Memory B cell (primary cell): ENCODE measurements at regions not wholly inside any gene's neighbourhood (a gene's known extent, or its start where the extent isn't known, plus 50 kb on each side); places are given as distances from the start of the nearest gene placed in this dataset.
"Not testable (repeated sequence)": the region's sequence is repeated elsewhere in the genome, so short reads cannot be mapped to it uniquely, and the experiment has no call there.

ENCODE experiments used
- ATAC-seq: fragments of 150-1000 bp; cut with Tn5 transposase; 2 replicates; pipeline ENCODE4 v1.10.0; 2021; ENCODE audit warnings: low read depth, mild to moderate bottlenecking, moderate library complexity
- DNase-seq, 2 donors: peaks; one replicate each; pipeline ENCODE4 v3.0.0; 2022; ENCODE audit warnings: low spot score in 2 of 2
- H3K27ac Mint-ChIP-seq: one replicate; pipeline ENCODE4 v1.8.0; 2022; ENCODE audit warnings: mild to moderate bottlenecking, moderate library complexity, mixed read lengths
- H3K27me3 Mint-ChIP-seq: one replicate; pipeline ENCODE4 v1.8.0; 2022; ENCODE audit warnings: mixed read lengths
- H3K36me3 Mint-ChIP-seq: one replicate; pipeline ENCODE4 v1.8.0; 2022; ENCODE audit warnings: mild to moderate bottlenecking, mixed read lengths
- H3K4me1 Mint-ChIP-seq: one replicate; pipeline ENCODE4 v1.8.0; 2022; ENCODE audit warnings: mixed read lengths
- H3K4me3 Mint-ChIP-seq: one replicate; pipeline ENCODE4 v1.8.0; 2022; ENCODE audit warnings: mild to moderate bottlenecking, moderate library complexity, mixed read lengths
- H3K9me3 Mint-ChIP-seq: one replicate; pipeline ENCODE4 v1.8.0; 2022; ENCODE audit warnings: mixed read lengths

GRCh38 chr12:75760573-75761294, 249.3 kb upstream of the KRR1 start:
- Mint-ChIP-seq H3K4me3 (no peak overlapping the region), H3K9me3 (no peaks in the 10 kb centered on the region), H3K27me3 (peaks cover 4% of the 10 kb centered on the region), H3K4me1 (peaks cover 3% of the 10 kb centered on the region), H3K27ac (no peak overlapping the region), H3K36me3 (no peaks in the 10 kb centered on the region)
- DNase-seq: no peak
- ATAC-seq: no peak

DNA sequence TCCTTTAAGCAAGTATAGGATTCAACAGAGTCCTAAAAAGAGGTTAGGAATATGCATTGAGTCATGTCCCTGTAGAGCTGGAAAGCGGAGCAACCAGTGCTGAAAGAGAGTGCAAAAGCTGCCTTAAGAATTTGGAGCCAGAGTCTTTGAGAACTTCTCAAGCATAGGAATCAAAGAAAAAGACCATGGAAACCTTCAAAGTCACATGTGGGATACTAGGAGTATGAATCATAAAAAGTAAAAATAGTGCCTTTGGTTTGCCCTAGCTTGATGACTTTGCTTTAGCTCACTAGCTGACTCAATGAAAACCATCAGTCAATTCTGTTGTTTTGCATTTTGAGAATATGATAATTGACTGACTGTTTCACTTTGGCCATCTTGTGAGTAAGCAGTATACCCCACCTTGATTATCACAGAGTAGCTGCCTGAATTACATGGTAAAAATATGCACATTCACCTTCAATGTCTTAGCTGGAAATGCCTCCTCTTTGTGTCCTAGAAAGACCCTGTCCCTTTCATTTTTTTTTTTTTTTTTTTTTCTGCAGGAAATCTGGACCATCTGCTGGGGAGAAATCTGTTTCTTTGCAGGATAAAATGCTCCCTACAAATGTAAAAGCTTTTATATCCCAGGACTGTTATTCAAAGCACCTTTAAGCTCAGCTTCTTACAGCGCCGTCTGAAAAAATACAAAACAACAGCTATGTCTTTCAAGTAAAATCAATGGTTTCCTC, 248.6 kb upstream of the KRR1 start:
- peaks cover 6% of the 10 kb centered on the region for H3K27me3 Mint-ChIP-seq
- no peak for ATAC-seq
- no peak for DNase-seq
- H3K9me3 Mint-ChIP-seq: no peaks in the 10 kb centered on the region
- no peaks in the 10 kb centered on the region for H3K36me3 Mint-ChIP-seq
- peaks cover 3% of the 10 kb centered on the region for H3K4me1 Mint-ChIP-seq
- H3K4me3 Mint-ChIP-seq: no peak overlapping the region
- no peak overlapping the region for H3K27ac Mint-ChIP-seq

DNA sequence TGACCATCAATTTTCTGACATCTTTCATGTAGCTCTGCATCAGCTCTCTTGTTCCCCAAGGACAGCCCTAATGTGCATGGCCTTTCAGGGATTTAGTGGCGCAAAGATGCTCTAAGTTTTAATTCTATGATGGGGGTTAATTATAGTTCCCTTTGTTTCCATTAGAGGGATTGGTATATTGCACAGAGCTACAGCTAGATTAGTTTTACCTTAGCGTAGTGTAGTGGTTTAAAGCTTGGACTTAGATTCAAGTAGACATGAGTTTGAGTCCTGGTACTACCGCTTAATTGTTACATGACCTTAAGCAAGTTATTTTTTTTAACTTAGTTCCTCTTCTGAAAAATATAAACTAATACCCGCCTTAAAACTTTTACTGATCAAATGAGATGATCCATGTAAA, 247.8 kb upstream of the KRR1 start:
- H3K9me3 Mint-ChIP-seq: no peaks in the 10 kb centered on the region

GRCh38 chr12:75756771-75757170, 245.4 kb upstream of the KRR1 start:
- H3K4me3 Mint-ChIP-seq: no peak overlapping the region
- ATAC-seq (no peak), DNase-seq (no peak)
- no peaks in the 10 kb centered on the region for H3K9me3 Mint-ChIP-seq
- H3K27me3 Mint-ChIP-seq: peaks cover 4% of the 10 kb centered on the region
- H3K27ac Mint-ChIP-seq: no peak overlapping the region
- H3K4me1 Mint-ChIP-seq: peaks cover 3% of the 10 kb centered on the region
- H3K36me3 Mint-ChIP-seq: no peaks in the 10 kb centered on the region

More for the DNA sequence above, 247.8 kb upstream of the KRR1 start:
- DNase-seq: no peak
- Mint-ChIP-seq H3K27ac (no peak overlapping the region), H3K36me3 (no peaks in the 10 kb centered on the region), H3K27me3 (peaks cover 6% of the 10 kb centered on the region), H3K4me1 (peaks cover 3% of the 10 kb centered on the region), H3K4me3 (no peak overlapping the region)
- ATAC-seq: no peak

DNA sequence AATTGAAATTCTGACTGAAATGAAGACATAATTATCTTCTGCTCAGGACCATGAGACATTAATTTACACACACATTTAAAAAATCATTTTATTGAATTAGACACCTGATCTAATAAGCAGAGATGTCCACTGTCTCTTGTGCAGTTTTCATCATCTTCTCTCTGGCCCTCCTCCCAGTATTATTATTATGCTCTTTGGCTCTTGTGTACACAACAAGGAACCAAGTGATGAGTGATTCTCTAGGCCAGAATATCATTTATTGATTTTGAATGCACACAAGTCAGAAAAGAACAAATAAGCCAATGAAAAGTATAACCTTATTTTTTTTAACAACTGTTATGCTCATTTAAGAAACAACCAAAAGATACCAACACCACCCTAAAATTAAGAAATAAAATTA, 244.7 kb upstream of the KRR1 start:
- Mint-ChIP-seq H3K27me3 (peaks cover 4% of the 10 kb centered on the region), H3K4me1 (peaks cover 3% of the 10 kb centered on the region), H3K4me3 (no peak overlapping the region), H3K36me3 (no peaks in the 10 kb centered on the region), H3K9me3 (no peaks in the 10 kb centered on the region), H3K27ac (no peak overlapping the region)
- DNase-seq (no peak), ATAC-seq (no peak)

GRCh38 chr12:75754698-75755097, 243.3 kb upstream of the KRR1 start:
- DNase-seq (no peak), ATAC-seq (no peak)
- H3K27ac Mint-ChIP-seq: no peak overlapping the region
- no peak overlapping the region for H3K4me3 Mint-ChIP-seq
- H3K4me1 Mint-ChIP-seq: peaks cover 3% of the 10 kb centered on the region
- H3K27me3 Mint-ChIP-seq: peaks cover 4% of the 10 kb centered on the region
- no peaks in the 10 kb centered on the region for H3K36me3 Mint-ChIP-seq
- no peaks in the 10 kb centered on the region for H3K9me3 Mint-ChIP-seq

DNA sequence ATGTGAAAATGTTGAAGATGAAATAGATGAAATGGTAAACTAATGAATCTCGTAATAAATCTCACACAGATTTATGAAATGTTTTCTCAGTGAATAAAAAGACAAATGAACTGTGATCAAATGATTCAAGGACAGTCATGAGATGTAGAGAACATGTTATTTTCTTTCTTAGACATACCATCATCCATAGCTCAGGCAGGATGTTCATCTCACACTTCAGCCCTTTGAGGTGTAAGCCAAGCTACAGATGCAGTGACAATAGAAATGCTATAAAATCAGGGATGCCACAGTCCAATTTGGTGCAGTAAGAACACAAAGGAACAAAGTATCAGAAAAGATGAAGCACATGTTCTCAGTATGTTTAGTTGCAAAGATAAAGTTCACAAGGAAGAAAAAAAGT, 242.7 kb upstream of the KRR1 start:
- no peaks in the 10 kb centered on the region for H3K36me3 Mint-ChIP-seq
- no peak overlapping the region for H3K27ac Mint-ChIP-seq
- H3K27me3 Mint-ChIP-seq: peaks cover 4% of the 10 kb centered on the region
- H3K4me1 Mint-ChIP-seq: peaks cover 3% of the 10 kb centered on the region
- no peak overlapping the region for H3K4me3 Mint-ChIP-seq
- no peaks in the 10 kb centered on the region for H3K9me3 Mint-ChIP-seq
- no peak for DNase-seq
- no peak for ATAC-seq

DNA sequence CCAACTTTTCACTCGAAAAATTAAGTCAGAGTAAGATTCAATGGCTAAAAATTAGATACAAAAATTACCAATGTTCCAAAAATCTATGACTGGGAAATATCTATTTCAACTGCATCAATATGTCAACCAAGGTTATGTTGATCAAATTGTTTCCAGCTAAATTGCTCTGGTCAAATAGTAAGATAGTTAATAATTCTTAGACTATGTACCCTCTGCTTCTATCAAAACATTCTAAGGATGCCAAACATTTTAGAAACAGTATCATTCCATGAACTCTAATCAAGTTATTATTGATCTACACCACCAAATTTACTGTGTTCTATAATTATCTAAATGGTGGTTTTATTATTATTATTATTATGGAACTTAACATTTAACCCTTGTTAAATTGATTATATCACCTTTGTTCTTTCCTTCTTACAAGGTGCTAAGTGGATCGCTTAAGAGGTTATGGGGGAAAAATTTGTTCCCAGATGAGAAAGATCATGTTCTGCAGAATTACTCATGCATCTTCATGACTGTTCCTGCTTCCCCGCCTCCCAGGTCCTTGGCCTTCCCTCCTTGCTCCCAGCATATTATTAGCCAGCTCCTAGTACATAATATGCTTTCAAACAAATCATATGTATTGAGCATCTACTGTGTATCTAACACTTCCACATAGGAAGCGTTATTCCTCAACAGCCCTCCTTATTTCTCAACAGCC, 240.5 kb upstream of the KRR1 start:
- H3K27ac Mint-ChIP-seq: no peak overlapping the region
- no peaks in the 10 kb centered on the region for H3K36me3 Mint-ChIP-seq
- H3K4me3 Mint-ChIP-seq: no peak overlapping the region
- no peaks in the 10 kb centered on the region for H3K4me1 Mint-ChIP-seq
- no peak for ATAC-seq
- no peaks in the 10 kb centered on the region for H3K9me3 Mint-ChIP-seq
- peaks cover 4% of the 10 kb centered on the region for H3K27me3 Mint-ChIP-seq
- DNase-seq: no peak

GRCh38 chr12:75750716-75751306, 239.4 kb upstream of the KRR1 start:
- Mint-ChIP-seq H3K27ac (no peak overlapping the region), H3K36me3 (no peaks in the 10 kb centered on the region), H3K27me3 (peaks cover 2% of the 10 kb centered on the region), H3K4me3 (no peak overlapping the region), H3K4me1 (no peaks in the 10 kb centered on the region), H3K9me3 (no peaks in the 10 kb centered on the region)
- no peak for DNase-seq
- ATAC-seq: no peak

- H3K27ac Mint-ChIP-seq, H3K4me1 Mint-ChIP-seq, DNase-seq, H3K4me3 Mint-ChIP-seq, H3K27me3 Mint-ChIP-seq, ATAC-seq, H3K36me3 Mint-ChIP-seq, H3K9me3 Mint-ChIP-seq: not testable (repeated sequence)
Measured at GRCh38 chr12:75748990-75749389, 237.6 kb upstream of the KRR1 start.

DNA sequence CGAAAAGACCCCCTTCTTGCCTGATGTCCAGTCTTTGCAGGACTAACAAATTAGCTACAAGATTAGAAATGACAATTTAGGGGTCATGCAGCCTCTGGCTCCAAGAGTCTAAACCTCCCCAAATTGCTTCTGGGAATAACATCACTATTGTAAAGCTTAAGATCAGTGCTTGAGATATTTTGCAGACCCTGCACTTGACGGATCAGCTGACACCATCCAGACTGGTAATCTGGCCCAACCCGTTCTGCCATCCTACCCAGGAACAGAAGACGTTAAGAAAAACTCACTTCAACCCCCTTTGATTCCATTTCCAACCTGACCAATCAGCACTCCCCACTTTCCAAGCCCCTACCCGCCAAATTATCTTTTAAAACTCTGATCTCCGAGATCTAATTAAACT, 236.7 kb upstream of the KRR1 start:
- DNase-seq: no peak
- H3K9me3 Mint-ChIP-seq: no peaks in the 10 kb centered on the region
- no peak overlapping the region for H3K27ac Mint-ChIP-seq
- no peaks in the 10 kb centered on the region for H3K36me3 Mint-ChIP-seq
- H3K27me3 Mint-ChIP-seq: peaks cover 5% of the 10 kb centered on the region
- no peaks in the 10 kb centered on the region for H3K4me1 Mint-ChIP-seq
- H3K4me3 Mint-ChIP-seq: no peak overlapping the region
- no peak for ATAC-seq

- no peaks in the 10 kb centered on the region for H3K4me1 Mint-ChIP-seq
- H3K9me3 Mint-ChIP-seq: no peaks in the 10 kb centered on the region
- no peak overlapping the region for H3K4me3 Mint-ChIP-seq
- DNase-seq: no peak
- H3K27ac Mint-ChIP-seq: no peak overlapping the region
- H3K36me3 Mint-ChIP-seq: no peaks in the 10 kb centered on the region
- H3K27me3 Mint-ChIP-seq: peaks cover 5% of the 10 kb centered on the region
- ATAC-seq: no peak
Measured at GRCh38 chr12:75747572-75748021, 236.2 kb upstream of the KRR1 start.

- no peaks in the 10 kb centered on the region for H3K36me3 Mint-ChIP-seq
- H3K9me3 Mint-ChIP-seq: no peaks in the 10 kb centered on the region
- no peaks in the 10 kb centered on the region for H3K4me1 Mint-ChIP-seq
- H3K4me3 Mint-ChIP-seq: no peak overlapping the region
- H3K27ac Mint-ChIP-seq: no peak overlapping the region
- no peak for DNase-seq
- H3K27me3 Mint-ChIP-seq: peaks cover 10% of the 10 kb centered on the region
- ATAC-seq: no peak
Measured at GRCh38 chr12:75746621-75747020, 235.2 kb upstream of the KRR1 start.

DNA sequence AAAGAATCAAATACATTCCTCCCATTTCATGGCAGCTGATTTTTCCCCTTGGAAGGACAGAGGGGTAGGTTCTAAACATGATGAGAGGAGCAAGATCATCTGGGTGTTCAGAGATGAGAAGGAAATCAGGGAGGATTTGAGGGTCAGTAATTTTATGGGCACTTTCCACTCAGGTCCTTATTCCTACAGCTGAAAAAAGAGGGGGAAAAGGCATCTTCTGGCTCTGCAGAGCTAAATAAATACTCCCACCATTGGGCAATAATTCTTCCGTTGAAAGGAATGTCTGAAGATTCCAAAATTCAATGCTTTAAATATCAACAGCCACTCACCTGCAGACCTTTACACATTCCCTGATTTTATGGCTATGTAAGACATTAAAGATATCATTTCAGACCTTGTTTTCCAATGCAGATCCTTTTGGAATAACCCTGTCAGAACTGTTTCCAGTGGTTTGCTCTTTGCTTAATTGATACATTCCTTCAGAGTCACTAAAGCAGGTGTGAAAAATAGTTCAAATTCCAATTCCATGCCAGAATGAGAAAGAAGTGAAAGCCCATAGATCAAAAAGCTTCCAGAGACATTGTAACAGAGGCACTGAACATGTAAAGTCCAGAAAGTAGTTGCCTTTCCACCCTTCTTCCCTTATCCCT, 233.3 kb upstream of the KRR1 start:
- Mint-ChIP-seq H3K27me3 (peaks cover 10% of the 10 kb centered on the region), H3K4me1 (no peaks in the 10 kb centered on the region), H3K27ac (no peak overlapping the region), H3K9me3 (no peaks in the 10 kb centered on the region), H3K4me3 (no peak overlapping the region), H3K36me3 (no peaks in the 10 kb centered on the region)
- ATAC-seq (no peak), DNase-seq (no peak)
